Stimulated activated CD8-positive, alpha-beta memory T cell treated with anti-CD3 and anti-CD28 coated beads, Interleukin-4, amount 100 ng/mL, for 24 hours (primary cell): ENCODE measurements at regions not wholly inside any gene's neighbourhood (a gene's known extent, or its start where the extent isn't known, plus 50 kb on each side); places are given as distances from the start of the nearest gene placed in this dataset.

ENCODE experiments used
- DNase-seq: peaks from one replicate; pipeline ENCODE4 v3.0.0-alpha.2; 2020; ENCODE audit warnings: low read depth

DNA sequence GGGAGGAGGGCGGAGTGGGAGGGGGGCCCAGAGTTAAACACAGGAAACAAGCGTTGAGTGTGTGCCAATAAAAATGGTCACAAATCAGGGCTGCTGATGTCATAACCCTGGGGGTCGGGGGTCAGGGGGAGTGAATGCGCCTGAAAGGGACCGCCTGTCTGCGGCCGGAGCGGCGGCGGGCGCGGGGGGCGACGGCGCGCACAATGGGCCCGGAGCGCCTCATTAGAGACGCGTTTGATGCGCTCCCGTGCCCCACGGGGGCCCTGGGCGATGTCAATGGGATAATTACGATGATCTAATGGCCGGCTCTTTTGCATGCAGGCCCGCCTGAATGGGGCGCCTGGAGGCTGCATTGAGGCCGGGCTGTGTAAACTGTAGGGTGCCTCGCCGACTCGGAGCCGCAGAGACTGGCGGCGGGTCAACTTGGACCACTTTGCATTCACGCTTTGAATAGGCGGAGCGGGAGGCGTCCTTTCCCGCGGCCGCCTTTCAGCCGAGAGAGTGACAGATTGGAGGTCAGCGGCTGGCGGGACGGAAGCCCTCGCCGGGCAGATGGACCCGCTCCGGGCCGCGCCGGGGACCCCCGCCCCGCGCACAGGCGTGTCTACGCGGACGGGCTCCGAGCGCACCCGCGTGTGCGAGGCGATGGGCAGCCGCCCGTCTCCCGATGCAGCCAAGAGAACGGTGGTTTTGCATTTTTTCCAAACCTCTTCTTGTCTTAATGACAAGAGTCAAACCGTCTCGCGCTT, 296.1 kb downstream of the TFAP2C start:
- no peak for DNase-seq

DNA sequence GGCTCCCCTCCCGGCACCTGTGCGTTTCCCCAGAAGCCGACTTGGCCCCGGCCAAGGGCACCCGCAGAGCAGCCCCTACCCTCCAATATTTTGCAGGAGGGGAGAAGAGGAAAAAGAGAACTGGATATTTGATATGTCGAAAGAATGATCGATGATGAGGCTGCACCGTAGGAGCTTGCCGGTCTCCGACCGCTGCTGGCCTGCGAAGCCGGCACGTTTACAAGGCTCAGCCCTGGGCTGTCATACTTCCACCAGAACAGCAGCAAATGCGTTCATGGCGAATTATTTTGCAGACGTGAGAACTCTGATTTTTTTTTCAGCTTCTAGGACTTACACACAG, 296.7 kb downstream of the TFAP2C start:
- DNase-seq, result no peak

DNA sequence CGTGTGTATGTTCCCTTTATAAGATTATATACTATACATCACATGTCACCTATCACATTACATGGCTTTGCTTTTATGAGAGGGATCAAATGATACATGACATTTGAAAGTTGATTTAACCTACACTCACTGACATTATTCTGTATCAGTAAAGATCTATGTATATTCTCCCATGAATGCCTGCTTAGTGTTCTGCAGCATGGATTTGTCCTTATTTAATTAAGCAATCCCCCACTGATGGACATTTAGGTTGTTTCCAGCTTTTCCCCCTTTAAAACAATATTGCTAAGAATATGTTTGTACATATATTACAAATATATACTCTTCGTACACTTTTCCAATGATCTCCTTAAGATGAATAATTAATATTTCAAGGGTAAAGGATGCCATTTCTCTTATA, 297.4 kb downstream of the TFAP2C start:
- DNase-seq, result no peak

DNA sequence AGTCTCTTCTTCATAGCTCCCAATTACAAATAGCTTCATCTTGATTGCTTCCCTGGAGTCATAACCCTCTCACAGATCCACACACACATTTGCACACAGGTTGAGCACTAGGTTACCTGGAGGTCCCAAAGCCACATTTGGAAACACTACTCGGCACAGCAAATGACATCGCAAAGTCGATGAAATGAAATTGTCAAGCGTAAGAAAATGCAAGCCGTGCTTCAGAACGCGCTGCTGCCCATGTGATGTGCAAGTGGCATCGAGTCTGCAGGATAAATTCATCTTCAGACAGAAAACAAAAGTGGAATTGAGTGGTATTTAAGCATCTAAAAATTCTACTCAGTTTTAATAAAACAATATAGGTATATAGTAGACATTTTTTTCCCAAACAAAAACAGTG, 298.0 kb downstream of the TFAP2C start:
- DNase-seq, result no peak

DNA sequence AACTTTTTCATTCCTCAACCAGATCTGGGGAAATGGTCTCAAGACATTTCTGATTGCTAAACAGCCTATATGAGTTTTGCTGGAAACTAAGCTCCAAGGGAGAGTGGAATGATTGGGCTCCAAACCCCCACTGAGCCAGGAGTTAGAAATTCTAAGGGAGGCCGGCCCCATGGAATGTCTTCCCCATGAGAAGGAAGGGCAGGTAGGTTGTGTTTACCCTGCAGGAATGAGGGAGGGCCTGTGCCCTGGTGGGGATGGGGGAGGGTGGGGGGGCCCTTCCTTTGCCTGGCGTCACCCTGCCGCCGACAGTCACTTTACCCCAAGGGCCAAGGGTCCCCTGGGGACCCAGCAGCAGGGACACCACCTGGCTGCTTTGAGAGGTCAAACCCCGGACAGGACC, 298.9 kb downstream of the TFAP2C start:
- no peak for DNase-seq

DNA sequence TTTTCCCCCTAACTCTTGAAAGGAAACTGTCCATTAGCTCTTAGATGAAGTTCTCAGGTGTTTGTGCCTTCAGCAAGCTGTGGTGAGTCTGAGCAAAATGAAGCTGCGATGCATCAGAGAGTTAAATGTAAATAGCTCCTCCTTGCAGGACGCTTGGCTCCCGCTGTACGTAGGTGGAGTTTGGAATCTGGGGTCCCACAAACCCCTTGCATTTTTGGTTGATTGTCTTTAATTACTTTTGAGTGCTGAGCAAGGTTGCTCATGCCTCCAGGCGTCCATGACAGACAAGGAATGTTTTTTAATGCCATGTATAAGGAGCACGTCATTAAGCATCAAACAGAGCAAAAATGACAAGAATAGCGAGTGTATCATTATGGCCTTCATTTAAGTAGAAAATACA, 300.5 kb downstream of the TFAP2C start:
- DNase-seq, result no peak

DNA sequence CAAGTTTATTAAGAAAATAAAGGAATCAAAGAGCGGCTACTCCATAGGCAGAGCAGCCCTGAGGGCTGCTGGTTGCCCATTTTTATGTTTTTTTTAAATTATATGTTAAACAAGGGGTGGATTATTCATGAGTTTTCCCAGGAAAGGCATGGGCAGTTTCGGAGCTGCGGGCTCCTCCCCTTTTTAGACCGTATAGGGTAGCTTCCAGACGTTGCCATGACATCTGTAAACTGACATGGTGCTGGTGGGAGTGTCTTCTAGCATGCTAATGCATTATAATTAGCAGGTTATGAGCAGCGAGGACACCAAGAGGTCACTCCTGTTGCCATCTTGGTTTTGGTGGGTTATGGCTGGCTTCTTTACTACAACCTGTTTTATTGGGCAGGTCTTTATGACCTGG, 301.8 kb downstream of the TFAP2C start:
- DNase-seq, result no peak

DNA sequence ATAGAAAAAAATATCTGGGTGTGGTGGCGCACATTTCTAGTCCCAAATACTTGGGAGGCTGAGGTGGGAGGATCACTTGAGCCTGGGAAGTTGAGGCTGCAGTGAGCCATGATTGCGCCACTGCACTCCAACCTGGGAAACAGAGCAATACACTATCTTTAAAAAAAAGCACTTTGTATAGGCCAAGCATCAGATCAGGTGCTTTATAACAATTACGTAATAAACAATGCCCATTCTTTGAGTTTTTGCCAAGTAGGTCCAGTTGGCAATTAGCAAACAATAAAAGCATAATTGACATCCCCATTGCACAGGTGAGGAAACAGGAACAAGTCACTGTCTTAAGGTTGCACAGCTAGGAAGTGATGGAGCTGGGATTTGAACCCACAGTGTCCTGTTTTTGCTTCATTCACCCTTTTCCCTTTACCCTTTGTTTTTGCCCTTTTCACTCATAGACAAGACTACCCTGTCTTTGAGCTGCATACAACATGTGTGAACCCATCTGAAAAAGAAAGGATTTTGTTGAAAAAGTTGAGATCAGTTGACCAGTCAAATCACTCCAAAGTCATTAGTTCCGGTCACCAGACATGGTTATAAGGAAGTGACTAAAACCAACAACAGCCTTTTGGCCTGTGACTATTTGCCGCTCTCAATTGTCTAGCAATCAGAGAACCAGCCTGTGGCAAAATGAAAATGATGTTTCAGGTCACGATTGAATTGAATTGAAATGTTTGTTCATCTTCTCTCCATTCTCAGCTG, 303.6 kb downstream of the TFAP2C start:
- DNase-seq, result no peak

DNA sequence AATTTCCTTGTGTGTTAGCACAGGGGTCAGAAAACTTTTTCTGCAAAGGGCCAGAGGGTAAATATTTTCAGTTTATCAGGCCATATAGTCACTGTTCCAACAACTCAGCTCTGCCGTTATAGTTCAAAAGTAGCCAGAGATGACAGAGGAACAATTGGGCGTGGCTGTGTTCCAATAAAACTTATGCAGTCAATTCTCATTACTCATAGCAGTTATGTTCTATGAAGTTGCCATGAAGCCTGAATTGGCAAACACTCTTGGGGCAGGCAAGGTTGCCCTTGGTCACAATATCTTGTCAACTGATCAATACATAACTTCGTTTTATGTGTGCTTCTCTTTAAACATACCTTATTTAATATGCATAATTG, 304.2 kb downstream of the TFAP2C start:
- no peak for DNase-seq

DNA sequence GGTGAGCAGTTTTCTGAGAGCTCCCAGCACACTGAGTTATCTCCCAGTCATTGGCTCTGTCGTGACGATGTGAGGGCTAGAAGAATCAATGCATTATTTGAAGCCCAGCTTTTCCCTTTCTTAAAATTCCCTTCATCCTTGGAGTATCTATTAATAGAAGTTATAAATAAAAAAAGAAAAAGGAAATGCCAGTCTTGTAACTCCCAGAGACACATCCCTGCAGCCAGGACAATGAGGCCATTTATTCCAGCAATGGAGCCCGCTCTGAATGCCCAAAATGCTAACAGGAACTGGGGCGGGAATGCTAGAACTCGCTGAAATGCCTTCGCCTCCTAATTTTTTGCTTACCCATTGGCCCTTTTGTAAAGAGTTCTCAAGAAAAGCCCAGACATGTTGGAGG, 305.8 kb downstream of the TFAP2C start:
- no peak for DNase-seq

DNA sequence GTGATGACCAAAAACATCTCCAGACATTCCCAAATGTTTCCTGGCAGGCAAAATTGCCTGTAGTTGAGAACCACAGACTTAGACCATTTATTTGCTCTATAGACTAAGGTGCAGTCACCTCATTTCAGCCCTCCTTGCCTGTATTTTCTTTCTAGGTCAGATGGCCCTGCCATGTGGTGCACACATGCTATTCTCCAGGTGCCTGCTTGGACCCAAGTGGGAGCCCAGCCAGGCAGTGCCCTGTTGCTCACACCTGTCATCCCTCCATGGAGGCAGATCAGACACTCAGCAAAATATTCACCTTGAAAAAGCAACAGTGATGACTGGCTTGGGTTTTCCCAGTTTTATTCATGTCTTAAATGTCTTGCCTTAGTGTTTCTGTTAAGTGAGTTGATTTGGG, 311.4 kb downstream of the TFAP2C start:
- DNase-seq, result no peak

DNA sequence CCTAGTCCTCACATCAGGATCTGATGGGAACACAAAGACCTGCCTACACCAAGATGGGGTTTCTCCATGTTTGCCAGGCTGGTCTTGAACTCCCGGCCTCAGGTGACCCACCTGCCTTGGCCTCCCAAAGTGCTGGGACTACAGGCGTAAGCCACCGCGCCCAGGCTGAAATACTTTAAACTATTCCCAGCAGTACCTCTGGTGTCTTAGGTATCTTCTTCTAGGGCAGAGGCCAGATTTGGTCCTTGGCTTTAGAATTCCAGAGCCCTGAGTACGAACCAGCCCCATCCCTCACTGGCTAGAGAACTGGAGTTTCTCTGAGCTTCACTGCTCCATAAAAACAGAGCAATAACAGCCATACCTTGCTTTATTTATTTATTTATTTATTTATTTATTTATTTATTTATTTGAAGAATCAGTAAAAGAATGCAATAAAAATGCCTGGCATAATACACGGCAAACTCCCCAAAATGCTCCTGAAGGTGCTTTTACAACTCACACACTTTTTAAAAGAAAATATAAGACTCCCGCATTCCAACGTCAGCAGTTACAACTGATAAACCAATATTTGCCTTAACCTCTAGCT, 312.1 kb downstream of the TFAP2C start:
- no peak for DNase-seq

DNA sequence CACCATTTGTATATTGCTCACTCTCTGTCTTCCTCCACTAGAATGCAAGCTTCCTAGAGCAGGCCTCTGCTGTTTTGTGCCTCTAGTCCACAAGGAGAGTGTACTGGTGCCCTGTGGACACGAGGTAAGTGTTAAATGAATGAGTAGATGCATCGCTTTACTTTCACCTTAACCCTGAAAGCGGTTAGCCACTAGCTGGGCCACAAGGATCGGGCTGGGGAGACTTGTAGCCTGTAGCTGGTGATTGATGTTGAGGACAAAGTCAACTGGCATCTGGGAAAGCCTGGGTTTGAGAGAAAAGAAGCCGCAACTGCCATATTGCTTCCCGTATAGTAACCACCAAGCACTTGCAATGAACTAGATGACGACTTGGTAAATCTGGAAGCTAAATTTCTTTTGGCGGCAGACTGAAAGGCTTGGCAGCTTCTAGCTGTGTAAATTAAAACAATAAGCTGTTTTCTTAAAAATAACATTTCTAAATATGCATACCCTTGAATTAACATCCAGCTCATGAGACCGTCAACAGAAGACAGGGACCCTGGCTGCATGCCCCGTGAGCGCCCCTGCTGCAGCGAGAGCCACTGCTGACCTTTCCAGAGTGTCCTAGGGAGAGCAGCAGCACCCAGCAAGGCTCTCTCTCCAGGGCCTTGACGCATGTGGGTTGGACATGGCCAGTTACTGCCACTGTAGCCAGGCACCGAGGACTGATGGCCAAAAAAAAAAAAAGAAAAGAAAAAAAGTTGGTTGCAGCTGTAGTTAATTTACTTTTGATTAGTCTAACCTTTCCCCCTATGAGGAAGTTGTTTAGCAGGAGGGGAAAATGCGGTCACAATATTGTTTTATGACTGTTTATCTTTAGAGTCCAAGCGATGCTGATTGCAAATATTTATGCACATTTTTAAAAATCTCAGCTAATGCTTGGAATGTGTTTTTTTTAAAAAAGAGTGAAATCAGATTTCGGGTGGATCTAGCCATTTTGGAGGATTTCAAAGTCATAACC, 315.1 kb downstream of the TFAP2C start:
- no peak for DNase-seq

DNA sequence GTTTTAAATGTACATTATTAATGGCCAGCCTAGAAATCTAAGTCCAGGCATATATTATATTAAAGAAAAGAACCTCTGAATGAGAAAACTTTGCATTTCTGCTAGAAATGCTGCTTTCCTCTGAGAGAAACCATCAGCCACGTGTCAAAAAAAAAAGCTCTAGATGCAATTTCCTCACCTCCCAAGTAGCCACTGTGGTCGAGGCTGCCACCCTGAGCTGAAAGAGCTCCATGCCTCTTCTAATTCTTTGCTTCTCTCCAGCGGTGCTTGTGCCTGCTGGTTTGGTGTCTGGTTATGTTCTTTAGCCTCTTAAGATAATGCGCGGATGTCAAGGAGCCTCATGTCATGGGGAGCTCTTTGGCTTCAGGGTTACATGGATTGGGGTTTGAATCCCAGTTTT, 316.0 kb downstream of the TFAP2C start:
- no peak for DNase-seq

DNA sequence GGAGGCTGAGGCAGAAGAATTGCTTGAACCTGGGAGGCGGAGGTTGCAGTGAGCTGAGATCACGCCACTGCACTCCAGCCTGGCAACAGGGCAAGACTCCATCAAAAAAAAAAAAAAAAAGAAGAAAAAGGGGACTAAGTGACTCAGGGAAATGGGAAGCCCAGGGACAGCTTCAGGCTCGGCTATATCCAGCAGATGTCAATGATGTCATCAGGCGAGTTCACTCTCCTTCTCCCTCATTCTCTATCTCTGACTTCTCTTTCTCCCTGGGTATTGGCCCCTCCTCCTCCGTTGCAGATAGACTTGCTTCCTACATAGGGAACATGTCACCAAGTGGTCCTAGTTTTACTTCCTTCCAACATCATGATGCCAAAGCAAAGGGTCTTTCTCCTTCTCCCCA, 316.8 kb downstream of the TFAP2C start:
- DNase-seq, result no peak

DNA sequence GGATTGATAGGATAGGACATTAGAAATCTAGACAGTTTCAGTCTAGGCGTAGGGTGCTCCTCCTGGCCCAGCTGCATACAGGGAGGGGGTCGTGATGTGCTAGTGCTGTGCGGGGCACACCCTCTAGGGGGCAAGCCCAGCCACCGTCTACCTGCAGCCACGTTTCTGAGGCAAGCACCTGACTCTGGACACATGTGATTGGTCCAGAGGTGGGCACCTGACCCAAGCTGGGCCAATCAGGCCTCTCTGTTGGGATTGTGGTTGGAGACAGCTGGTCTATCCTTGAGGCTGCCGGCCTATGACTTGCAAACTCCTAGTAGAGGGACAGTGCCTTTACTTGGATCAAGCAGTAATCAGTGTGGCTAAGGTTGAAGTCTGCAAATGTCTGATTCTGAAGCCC, 317.1 kb downstream of the BMP7 start:
- DNase-seq, result no peak

DNA sequence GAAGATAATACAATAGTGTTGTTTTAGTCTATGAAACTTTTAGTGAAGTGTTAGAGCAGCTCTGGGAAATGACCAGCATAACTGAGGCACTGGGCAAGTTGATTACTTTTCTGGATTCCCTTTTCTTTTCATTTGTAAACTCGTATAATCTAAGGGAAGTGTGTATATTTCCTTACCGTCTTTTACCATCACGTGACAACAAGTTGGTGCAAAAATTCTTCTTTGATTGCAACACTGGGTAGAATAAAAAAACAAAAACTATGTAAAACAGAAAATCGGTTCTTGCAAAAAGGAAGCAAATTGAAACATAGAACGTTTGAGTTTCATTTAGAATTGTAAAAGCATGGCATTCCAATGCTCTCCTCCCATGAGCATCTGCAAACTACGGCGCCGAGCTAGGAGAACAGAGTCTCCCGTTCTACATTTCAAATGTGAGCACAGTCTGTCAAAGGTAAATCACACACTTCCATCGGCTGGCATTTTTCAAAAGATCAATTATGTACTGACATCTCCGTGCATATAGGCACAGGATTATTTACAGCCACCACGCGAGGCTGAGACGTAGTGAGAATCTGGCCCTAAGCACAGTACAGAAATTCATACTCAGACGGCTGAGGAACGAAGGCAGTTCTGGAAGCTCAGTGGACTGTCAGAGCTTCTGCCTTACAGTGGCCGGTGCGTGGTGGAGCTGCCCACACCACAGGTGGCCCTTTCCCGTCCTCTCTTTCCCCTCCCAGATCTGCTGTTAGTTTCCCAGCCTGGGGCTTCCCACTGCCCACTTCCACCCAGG, 314.0 kb downstream of the BMP7 start:
- DNase-seq, result no peak

DNA sequence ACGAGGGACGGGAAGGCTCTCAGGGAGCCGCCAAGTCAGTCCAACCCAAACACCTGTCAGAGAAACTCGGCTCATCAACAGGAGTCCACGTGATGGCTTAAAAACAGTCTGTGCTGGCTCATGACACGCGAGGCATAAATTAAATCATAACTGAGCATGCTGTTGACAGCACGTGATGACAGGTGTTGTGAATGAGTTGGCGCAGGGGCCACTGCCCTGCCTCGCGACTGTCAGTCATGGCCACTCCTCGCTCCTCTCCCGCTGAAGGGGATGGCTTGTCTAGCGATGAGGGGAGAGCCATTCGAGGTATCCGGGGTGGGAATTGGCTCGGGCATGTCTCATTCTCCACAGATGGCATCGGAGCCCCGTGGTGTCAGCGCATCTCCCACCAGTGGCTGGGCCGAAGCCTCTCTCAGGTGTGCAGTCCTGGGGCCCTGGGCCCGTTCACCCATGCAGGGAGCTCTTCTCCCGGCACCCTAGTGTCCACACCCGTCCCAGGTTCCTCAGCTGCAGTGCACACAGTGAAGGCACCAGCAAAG, 313.3 kb downstream of the BMP7 start:
- DNase-seq, result no peak

DNA sequence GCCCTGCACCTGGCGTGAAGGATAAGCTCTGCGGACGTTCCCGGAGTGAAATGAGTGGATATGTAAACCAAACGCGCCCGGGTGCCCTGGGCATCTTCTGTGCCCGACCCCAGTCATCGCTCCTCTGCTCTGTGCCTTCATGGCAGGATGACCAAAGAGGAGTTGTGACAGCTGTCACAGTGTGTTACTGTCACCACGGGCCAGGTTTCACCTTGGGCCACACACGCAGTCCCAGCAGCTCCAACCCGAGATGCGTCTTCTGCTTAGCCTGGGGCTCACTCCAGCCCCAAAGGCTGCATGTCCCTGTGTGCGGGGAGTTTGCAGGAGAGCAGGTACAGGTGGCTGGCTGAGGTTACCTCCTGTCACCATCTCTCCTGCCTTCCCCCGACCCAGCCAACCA, 311.6 kb downstream of the BMP7 start:
- DNase-seq, result no peak

DNA sequence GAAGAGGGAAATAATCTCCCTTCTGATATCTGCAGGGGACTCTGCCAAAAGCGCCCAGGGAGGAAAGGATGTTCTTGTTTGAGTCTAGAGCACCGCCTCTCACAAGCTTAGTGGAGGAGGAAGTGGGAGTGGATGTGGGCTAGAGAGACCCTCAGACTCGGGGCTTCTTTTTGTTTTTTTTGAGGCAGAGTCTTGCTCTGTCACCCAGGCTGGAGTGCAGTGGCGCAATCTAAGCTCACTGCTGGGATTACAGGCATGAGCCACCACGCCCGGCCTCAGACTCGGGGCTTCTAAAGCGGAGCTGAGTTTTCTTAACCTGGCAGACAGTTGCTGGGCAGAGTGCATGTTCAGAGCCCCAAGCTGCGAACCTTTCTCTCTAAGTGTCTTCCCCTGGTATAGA, 310.8 kb downstream of the BMP7 start:
- DNase-seq, result no peak

DNA sequence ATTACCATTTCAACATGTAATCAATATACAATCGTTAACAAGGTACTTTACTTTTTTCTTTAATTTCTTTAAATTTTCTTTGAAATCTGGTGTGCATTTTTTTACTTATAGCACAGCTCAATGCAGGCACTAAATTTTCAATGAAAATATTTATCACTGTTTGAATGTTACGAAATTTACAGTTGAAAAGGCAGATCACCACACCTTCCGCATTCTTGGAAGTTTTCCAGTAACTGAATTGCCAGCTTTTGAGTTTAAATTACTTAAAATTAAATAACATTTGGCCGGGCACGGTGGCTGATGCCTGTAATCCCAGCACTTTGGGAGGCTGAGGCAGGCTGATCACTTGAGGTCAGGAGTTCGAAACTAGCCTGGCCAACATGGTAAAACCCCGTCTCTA, 309.9 kb downstream of the BMP7 start:
- DNase-seq, result no peak
